Limb (tissue), 2 donors: ENCODE measurements at regions not wholly inside any gene's neighbourhood (a gene's known extent, or its start where the extent isn't known, plus 50 kb on each side); places are given as distances from the start of the nearest gene placed in this dataset.

Source experiments
- DNase-seq, 2 donors: peaks; one replicate each; pipeline ENCODE4 v3.0.0-alpha.2; 2016; ENCODE audit errors: extremely low spot score in 2 of 2

DNA sequence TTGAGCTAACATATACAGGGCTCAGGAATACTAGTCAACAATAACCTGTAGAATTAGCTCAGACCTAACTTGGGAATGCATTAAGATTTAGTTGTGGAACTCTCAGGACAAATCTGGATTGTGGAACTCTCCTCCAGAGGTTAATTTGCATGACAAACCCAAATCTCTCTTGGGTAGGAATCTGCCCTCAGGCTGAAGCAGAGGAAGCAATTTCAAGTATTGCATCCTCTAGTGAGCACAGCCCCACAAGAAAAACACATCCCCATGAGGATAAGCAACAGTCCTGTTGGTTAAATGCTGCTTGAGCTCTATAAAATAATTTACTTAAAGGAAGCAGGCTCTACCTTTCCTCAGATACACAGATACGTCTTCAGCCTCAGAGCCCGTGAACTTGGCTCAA is 170.9 kb upstream of the STXBP5 start:
- DNase-seq = no peak

DNA sequence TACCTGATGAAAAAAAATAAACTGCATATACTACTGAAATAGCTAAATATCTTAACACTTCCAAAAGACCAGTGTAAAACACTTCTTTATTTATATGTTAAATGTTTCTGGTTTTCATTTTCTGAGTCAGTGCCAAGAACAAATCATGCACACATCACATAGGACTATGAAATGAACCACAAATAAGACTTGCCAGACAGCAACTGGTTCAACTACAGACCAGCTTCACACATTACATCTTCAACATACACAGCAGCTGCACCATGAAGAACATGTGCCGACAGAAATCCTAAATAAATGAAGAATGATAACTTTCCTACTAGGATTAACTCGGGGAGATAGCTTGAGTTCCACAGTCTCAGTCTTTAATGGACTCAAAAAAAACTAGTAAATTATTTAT is 168.3 kb upstream of the STXBP5 start:
- peak in 1 of 2 donors; percentile 18 for DNase-seq

DNA sequence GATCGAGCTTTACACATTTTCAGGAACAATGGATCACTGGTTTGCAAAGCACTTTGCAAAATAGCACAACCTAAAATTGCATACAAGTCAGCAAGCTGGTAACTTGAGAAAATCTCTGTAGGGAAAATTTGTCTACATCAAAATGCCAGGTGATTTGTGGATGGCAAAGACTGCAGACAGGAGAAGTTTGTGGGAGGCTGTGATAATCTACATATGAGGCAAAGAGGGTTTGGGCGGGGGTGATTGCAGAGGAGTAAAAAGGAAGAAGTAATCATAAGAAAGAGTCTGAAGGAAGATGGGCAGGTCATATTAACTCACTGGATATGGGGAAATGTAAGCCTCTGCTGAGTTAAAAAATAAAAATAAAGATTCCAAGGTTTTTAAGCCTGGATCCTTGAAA is 166.3 kb upstream of the STXBP5 start:
- DNase-seq = no peak

DNA sequence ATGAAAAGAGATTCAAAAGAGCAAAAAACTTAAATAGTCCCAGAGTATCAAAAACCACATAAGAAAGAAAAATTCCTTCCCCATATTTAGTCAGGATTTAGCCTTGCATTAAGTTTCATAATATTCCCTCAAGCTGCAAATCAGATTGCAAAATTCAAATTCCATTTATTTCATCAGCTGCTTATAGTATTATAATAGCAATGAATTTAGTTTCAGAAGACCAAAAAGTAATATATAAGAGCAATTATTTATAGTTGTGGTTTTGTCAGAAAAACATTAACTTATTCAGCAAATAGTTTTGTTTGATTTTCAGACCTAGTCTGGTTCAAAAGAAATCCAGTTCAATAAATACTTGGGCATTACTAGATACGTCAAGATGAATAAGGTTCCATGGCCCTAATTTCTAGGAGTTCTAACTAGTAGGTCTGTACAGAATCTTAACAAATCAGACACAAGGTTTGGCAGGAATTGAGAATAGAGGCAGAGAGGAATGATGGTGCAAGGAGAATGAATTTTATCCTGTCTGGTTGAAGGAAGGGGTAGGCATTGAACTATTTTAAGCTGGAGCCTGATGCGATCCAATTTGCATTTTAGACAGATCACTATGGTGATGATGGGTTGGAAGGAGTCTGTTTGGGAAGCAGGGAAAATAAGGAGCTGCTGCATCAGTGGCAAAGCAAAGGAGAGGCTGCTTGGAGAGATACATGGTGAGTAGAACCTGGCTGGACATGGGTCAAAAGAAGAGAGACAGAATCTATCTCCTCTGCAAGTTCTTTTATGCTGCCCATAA is 163.9 kb upstream of the STXBP5 start:
- no peak for DNase-seq

DNA sequence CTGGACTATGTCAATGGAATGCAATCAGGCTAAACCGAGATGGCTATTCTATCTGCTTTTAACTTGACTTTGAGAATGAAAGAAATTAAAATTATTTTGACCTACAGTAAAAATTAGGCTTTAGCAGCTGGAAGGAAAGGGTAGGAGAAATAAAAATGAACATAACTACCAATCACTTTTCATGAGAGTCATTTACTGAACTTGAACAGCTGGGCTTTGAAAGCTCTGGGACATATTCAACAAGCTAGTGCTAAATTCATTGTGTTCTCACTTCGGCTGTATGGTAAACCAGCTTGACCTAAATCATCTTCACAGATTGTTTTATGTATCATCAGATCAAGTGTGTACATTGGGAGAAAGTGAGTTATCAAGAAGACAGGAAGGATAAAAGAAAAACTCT is 161.5 kb upstream of the STXBP5 start:
- DNase-seq = no peak

DNA sequence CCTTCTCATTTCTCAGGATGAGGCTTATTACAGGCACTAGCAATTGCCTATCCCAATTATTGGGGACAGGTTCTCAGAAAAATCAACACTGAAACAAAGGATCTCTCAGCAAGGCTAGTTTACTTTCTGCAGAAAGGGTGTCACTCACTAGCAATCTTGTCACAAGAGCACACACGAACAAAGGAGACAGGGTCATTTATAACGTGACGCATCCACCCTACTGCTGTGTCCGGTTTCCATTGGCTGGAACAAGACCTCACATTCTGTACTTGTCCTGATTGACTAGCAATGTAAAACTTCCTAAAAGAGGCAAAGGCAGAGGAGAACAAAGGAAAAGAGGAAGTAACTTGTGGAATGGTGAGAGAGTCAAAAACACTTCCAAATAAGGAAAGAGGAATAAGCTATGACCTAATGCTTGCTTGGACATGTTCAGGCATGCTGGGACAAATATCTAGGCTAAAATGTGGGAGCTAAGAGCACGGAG is 160.2 kb upstream of the STXBP5 start:
- no peak for DNase-seq

DNA sequence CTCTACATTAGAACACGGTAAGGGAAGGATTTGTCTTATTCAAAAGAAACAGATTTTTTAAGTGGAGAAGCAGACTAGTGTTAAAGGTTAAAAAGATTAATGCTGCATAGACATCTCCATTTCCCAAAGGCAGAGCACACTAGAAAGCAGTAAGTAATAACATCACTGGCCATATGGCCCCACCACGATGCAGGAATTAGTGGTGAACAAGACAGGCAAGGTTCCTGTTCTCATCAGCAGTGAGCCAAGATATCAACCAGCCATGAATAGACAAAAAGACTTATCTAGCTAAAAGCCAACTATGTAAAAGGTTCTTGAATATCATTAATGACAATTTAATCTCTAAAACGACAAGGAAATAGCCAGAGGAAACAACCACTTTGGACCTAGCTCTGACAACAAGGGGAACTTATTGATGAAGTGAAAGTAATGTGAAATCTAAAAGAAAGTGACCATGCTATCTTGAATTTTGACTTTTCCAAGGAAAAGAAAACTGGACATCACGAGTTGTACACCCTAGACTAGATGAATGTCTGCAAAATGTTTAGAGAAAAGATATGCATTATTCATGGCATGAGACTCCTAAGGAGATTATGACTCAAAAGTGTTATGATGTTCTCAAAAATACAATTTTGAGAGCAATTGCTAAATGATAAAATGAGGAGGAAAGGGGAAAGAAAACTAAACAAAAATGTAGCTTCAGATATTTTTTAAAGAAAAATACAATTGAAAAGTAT is 157.9 kb upstream of the STXBP5 start:
- DNase-seq = no peak

DNA sequence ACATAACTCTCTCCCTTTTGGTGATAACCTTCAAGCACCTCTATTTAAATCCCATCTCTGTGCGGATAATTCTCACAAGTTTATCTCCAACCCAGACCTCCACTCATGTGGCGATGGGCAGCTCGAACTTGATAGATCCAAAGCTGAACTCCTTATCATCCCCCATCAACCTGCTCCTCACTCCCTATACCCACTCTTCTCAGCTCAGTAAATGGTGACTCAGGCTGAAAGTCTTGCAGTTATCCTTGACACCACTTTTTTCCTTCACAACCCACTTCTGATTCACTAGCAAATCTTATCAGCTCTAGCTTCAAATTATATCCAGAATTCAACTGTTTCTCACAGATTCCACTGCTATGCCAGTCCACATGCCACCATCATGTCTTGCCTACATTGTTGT is 155.3 kb upstream of the STXBP5 start:
- DNase-seq = no peak

DNA sequence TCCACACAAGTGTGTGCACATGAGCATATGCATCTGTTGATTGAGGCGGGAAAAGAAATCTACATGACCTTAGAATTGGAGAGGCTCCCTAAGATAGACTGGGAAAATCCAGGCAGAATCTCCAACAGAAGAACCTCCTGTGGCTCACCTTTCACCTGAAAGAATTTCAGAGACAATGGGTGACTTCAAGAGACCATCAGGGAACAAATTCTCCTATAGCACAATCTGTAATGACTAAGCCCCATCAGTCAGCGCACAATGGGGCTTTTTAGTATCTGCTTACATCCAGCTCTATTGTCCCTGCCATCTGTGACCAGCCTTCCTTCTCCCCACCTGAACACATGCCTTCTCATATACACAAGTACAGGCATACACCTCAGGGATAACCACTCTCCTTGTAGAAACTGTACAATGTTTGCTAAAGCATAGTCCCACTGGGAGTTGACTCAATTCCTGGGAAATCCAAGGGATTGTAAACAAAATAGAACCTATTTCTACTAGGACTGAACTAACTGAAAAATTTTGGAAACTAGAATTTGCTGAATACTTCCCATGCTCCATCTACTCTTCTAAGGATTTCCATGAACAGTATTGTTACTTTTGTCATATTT is 150.8 kb upstream of the STXBP5 start:
- DNase-seq = no peak

DNA sequence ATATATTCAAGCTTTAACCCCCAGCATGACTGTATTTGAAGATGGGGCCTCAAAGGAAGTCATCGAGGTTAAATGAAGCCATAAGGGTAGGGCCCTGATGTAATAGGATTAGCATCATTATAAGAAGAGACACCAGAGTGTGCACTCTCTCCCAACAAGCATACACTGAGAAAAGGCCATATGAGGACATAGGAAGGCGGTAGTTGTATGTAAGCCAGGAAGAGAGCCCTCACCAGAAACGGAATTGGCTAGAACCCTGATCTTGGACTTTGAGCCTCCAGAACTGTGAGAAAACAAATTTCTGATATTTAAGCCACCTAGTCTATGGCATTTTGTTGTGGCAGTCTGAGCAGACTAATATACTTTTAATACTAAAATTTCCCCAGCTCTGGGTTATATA is 150.1 kb upstream of the STXBP5 start:
- DNase-seq = no peak

DNA sequence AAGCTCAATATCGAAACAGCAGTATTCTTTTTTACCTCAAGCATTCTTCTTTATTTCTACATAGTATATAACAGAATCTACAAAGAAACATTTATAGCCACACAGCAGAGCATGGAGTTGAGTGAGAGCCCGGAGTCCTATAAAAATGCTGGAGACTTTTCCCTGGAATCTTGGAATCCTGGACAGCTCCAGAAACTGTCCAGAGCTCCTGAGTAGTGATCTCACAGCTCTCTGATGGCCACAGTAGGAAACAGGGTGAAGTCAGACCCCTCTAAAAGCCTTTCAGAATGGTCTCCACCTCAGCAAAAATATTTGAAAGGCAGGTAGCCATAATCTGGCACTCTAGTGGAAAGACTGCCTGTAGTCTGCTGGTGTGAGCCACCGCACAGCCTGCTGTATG is 149.3 kb upstream of the STXBP5 start:
- DNase-seq = no peak

DNA sequence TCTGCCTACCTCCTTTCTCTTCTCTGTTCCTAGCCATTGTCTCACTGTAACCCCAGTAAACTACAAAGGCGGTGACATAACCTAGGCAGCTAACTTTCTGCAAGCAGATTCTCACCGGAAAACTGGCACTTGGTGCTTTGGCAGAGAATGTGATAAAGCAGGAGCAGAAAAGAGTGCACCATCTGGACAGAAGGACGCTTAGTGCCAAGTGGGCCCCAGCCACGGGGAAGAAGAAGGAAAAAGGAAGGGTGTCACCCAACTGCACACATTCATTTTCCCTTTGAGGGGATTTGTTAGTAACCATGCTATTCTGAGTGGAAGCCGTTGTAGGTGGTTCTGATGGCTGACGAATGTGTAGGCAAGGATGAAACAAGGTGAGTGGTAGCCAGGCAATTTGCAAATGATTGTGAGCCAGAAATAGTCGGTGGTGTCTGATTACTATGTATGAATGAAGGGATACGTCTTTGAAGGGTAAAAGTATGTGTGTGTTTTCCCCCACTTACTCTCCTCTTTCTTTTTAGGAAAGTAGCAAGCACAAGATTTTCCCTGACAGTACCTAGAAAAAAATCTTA is 148.3 kb upstream of the STXBP5 start:
- DNase-seq = no peak

DNA sequence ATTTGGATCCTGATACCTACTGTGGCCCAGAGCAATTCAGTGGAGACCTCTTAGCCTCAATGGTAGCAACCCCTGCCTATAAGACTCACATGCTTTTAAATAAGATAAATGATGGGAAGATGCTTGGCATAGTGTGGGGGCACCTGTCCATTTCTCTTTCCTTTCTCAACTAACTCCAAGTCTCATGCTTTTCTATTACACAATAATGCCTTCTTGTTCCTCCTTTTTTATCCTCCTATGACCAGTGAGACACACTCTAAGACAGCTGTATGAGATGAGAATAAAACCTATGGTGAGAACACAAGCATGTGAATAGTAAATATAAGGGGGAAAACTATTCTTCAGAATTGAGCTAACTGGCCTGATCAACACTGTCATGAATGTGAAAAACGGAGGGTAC is 147.0 kb upstream of the STXBP5 start:
- DNase-seq = no peak

DNA sequence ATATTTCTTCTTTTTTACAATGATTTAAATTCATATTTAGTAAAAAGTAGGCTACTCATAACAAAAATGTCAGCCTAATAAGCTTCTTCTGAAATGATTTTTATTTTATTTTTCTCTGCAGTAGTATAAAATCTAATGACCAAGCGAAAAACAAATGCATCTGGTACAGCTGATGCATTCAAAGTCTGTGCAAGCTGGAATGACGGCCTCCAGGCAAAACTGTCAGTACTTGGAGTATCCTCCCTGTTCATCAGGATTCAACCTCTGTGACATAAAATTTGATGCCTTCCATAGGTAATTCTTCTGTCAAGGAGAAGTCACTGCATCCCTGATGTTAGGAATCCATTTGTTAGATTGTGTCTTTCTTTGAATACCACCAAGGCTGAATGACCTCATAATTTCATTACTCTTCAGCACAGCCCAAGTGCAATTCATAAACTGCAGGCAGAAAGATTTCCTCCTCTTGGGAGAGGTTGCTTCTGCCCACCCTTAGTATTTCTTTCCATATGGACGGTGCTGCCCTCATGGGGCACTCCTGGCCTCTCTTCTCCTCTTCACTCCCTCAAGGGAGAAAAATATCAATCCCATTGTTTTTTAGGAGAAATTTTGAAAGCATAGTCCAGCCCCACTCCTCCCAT is 146.4 kb upstream of the STXBP5 start:
- DNase-seq = no peak

DNA sequence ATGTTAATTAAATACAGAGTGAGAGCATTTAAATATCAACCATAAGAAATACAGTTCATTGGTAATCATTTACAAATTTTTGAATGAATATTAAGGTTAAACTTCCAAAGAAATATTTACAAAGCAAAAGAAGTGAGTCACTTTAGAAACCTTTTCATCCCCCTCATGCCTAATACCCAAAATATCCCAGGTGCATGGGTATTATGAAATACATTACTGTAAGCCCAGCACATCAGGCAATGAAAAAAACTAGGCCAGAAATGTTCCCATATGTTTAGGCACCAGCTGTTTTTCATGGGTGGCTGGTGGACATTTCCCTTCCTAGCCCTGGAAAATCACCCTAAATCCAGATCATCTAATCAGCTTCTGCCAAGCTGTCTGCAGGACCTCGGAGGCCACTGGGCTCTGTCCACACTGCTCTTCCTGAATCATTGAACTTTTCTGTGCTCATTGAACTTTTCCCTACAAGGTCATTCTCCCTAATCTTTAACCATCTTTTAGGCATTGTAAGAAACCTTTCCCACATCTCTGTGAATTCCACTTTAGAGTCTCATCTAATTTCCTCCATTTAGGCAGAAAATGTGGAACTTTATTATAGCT is 145.3 kb upstream of the STXBP5 start:
- DNase-seq = no peak

DNA sequence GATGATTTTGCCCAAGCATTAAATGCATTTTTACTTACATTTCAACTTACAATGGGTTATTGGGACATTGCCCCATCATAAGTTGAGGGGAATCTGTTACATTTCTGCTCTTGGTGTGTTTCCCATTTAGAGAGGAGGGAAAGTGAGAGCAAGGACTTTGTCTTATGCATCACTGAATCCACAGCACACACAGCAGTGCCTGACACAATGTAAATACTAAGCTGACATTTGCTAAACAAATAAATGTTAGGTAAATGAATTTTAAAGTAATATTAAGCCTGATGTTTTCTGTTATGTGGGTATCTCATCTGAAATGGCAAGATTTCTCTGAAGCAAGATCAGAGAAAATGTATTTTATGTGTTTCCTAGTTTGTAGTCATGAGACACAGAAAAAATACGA is 143.6 kb upstream of the STXBP5 start:
- no peak for DNase-seq

DNA sequence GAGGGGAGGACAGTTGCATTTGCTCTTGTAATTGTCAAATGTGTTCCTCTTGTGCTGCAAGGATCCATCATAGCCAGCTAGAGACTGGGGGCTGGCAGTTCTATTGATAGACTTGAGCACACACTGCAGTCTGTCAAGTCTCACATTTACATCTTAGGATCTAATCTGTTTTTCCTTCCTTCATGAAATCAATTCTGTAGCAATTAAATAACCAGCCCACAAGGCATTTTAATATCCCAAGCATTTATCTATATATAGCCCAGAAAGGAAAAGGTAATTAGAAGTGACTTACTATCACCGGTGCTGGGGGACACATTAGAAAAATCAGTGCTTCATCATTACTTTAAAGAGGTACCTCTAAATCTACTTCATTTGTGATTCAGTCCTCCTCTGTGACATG is 143.0 kb upstream of the STXBP5 start:
- no peak for DNase-seq

DNA sequence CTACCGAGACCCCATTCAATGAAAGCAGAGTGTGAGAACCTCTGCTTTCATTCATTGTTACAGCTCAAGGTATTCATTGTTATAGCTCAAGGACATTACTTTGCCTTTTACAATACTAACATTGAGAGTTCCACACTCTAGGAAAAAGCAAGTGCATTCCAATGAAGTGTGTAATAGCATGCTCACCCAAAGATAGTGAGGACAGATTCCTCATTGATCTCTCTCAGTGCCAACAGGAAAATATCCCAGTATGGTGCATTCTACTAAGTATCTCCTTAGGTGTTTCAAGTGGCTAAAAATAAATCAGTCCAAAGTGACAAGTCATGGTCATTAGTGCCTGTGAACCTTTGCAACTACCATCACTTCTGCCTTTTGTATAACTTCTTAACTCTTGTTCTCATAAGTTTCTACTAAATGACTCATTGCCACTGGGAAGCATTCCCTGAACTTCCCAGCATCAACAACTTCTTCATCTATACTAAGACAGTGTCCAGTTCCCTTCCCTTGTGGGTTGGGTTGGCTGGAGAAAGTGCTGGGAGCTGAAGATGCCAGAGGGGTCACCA is 140.7 kb upstream of the STXBP5 start:
- DNase-seq = no peak

DNA sequence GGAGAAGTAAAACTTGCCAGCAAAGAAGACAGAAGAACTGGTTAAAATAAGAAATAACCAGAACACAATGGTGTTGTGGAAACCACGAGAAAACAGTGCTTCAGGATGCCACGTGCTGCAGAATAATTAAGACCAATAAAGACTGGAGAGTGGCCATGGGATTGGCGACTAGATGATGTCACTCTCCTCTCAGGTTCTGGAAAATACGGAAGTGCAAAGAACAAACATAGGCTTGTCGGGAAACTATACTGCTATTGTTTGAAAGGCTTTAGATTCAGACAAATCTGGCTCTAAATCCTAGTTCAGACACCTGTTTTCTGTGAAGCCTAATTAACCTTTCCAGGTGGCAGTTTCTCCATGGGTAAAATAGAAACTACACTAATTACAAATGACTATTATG is 138.4 kb upstream of the STXBP5 start:
- no peak for DNase-seq

DNA sequence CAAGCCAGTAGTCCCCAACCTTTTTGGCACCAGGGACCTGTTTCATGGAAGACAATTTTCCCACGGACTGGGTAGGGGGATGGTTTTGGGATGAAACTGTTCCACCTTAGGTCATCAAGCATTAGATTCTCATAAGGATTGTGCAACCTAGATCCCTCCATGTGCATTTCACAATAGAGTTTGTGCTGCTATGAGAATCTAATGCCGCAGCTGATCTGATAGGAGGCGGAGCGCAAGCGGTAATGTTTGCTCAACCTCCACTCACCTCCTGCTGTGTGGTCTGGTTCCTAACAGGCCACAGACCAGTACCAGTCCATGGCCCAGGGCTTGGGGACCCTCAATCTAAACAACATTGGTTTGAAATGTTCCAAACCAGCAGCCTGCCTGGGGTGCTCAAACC is 137.0 kb upstream of the STXBP5 start:
- DNase-seq = no peak

DNA sequence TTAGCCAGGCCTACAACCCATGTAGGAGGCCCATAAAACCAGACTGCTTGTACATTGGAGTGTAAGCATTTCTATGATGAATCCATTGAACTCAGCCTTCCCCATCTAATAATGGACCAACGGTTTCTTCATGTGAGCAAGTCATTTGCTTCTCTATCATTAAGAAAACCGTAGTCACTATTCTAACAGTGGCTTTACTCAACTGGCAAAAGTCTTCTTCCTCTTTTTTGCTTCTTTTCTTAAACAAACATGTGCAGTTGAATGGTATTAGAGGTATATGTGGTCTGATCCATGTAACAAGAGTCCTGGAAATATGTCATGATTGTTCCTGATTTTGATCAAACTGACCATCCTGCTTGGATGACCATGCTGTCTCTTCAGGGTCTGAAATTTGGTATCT is 132.4 kb upstream of the STXBP5 start:
- DNase-seq = no peak
